NCI-H345 treated with DMSO at 0.1 percent for 48 hours (cell line): ENCODE measurements at regions not wholly inside any gene's neighbourhood (a gene's known extent, or its start where the extent isn't known, plus 50 kb on each side); places are given as distances from the start of the nearest gene placed in this dataset.

Experiments used
- DNase-seq: peaks from one replicate; lab custom pipeline; 2025; ENCODE audit not compliant: unreplicated experiment; lab: John Stamatoyannopoulos, UW

DNA sequence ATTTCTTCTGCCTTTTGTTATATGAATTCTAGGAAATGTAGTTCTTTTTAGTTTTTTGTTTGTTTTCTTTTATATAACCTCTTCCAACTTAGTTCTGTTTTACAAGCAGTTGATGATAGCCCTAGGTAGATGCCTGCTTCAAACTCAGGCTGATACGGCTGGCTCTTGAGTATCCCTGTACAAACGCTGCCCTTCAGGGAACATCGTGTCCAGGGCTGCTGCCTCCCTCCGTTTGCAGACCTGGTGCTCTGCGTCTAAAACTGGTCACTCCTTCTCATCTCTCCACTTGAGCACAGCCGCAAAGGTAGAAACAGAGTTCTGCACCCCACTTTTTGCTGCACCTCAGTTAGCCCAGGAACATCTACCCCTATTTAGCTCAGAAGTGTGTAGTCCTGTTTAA lies 310.1 kb downstream of the PRL start:
- no peak for DNase-seq

DNA sequence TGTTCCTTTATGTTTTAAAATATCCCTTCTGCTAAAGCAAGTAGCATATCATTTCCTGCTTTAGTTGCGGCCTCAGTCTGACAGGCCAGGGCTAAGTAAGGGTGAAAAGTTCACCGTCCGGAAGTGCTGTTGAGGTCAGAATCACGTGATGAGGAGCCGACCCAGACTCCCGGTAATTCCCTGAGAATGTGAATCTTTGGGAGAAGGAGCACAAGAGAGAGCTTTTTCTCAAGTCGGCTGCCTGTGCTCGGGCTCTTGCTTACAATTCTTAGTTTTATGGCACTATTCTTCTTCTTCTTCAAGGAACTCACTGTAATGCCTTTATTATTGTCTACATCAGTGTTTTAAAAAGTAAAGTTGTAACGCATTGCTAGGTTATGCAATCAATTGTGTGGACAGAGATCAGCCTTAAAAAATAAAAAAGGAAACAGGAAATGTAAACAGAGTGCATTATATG lies 309.3 kb downstream of the PRL start:
- no peak for DNase-seq

DNA sequence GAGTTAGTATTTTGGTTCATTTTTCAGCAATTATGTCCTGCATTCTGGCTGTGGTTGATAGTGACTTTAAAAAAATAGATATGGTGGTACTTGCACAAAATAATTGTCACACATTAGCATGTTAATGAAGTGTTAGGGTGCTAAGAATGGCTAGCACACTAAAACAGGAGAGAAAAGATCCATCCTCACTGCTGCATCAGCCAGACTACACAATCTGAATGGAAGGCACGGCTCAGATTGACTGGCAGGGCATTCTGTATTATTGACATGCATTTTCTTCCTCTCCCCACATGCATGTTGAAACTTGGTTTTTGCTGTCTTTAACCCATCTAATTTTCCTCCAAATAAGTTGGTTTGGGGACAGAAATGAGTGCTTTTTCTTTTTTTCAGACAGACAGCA lies 306.3 kb downstream of the PRL start:
- no peak for DNase-seq

DNA sequence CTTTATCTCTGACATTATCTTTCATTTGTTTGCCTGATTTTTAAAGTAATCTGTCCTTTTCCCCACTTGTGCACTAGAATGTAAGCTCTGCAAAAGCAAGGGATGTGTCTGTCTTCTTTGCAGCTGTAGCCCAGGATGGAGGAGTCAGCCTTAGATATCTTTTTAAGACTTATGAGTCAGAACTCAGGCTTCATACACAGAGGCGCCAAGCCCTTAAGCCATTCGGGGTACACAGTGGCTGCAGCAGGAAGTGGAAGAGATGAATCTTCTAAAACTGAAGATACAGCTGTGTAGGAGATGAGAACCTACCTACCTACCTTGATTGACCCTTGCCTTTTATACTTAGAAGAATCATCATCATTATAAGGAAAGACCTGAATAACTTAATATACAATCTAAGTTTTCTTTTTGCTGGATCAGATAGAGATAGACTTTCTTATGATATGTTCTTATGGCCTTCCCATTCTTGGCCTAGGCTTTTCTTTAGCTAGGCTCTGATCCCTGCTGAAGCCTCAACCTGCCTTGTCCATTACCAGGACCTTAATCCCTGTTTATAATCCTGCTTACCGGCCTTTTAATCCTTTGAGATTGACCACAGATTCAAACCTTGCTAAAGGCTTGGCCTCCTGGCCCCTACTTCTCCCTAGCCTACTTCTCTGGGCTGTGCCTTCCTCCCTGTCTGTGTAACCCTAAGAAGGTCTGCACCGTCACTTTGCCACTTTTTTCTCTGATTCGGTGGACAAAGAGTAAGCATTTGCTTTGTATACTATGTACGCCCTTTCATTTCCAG lies 304.5 kb downstream of the PRL start:
- no peak for DNase-seq

DNA sequence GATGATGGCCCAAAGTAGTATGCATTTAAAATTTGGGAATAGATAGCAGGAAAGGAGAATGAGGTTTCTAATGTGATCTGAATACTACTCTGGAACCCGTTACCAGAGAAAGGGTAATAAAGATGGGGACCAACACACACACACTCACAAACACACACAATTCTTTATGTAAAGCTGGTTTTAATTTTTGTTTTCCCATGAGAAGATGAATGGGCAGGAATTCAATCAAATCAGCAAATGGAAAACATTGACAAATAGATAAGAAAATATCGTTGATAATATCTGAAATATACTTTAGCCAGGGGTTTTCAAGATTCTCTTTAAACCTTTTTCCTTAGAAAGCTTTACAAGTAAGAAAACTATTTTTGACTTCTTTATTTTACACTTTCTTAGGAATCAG lies 303.0 kb downstream of the PRL start:
- DNase-seq: no peak

DNA sequence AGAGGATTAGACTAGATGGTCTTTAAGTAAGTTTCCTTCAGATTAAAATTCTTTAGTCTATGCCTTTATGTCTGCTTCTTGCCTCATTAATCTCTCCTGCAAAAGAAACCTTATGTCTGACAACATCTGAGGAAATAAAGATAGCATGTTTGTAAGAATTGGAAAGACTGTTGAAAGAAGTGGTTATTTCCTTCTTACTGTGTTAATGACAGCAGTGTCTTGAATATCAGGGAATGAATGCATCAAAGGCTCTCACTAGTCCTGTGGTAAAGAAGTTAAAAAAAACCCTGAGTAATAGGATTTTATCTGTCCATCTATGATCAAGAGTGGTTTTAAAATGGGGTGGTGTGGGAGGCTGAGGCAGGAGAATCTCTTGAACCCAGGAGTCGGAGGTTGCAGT lies 302.0 kb downstream of the PRL start:
- no peak for DNase-seq

DNA sequence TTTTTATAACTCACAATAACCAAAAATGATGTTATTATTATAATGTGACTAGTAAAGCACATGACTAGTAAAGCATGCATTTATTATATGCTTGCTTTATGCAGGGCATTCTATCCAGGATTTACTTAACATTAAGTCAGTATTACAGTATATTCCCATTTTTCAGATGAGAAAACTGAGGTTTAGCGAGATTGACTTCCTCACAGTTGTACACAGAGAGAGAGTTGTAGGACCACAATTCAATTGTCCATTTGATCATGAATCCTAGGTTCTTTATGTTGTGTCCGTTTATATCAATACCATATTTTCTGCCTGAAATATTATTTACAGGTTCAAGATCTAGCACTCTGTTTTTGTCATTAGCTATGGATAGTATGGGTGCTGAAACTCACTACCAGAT lies 301.5 kb downstream of the PRL start:
- DNase-seq: no peak

DNA sequence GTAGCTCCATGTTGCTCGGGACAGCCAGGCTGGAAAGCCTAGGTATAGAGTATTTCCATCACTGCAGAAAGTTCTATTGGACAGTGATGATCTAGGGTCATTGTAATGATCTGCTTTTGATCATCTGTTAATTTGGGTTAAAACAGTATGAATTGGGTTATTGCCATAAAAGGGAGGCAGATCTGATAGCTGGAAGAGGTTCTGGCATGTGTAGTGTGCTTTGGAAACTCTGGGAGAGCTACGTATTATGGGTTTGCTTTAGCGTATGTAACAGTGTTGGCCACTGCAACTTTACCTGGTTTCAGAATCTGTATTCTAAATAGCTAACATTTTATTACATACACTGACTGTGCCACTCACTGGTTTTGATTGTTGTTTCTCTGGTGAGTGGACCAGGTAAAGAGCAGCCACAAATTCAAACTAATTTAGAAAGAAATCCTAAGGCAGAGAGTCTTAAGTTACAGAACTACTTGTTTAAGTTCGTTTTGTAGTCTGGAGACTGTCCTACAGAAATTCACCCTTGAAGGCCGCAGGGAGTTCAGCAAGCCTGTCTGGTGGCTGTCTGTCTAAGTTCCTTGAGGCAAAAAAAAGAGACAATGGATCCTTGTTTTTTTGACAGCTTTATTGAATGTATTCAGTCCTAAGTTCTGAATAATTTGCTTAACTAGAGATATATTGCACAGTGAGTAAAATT lies 300.3 kb downstream of the PRL start:
- no peak for DNase-seq

DNA sequence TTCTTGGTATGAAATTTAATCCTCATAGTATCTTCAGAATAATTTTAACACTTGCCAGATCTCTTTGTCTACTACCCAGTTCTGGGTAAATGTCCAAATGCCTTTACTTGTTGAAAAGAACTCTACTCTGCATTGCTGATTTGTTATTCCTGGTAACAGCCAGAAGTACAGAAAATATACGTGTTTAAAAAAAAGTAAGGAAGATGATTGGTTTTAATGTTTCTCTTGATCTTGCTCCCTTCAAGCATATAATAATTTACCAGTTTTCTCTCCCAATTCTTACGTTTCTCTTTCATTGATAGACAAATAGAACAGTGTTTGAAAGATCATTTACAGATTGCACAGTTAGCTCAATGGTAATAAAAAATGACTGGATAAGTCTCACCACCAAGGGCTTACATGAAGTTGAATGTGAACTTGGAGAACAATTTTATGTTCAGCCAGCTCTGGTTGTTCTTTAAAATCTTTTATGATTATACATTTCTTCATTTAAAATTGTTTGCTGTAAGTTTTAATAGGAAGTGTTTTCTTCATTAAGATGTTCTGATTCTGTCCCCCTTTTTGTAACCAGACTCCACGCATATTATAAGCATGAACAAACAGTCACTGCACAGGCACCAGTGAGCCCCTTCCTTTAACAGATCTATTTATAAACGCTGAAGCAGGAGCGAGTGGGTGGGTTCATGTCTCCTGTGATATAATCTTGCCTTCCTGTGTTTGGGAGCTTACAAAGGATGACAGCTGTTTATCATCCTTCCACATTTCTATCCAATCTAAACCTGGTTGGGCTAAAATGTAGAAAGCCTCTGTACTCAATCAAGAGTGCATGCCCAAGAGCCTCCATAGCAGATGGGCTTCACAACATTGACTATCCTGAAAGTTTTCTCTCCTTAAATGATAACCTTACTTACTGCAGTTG lies 299.5 kb downstream of the PRL start:
- no peak for DNase-seq

DNA sequence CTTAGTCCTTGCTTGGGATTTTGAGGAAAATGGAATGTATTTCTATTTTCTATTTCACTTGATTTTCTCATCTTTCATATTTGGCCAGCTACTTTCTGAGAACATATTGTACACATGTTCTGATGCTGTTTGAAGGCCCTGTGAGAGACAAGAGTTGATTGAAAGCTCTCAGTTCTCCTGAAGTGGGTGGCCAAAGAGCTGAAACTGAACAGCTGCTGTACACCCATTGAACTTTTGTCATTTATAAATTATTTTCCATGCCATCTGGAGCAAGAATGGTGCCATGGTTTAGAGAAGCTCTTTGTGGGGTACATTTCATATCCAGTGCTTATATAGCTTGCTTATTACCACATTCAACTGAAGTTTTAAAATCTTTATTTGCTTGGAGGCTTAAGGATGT lies 298.3 kb downstream of the PRL start:
- no peak for DNase-seq

DNA sequence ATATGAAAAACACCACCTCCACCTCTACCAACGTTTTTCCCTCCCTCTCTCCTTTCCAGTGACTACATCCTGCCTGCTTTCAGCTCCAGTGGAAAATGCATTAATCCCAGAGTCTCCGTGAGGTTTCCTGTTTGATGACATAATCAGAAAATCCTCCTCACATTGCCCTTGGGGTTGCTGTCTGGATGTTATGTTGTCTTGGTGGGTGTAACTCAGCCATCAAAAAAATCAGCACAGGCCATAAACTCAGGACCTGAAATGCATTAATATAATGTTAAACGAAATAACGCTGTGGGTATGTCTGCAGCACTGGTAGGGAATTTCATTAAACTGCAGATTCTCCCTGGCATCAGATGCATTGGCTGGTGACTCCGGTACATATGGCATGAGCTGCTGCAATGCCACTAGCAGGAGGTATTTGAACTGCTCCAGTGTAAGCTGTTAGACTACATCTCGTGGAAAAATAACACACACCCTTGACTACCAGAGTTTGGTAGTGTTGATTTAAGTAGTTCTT lies 297.8 kb downstream of the PRL start:
- no peak for DNase-seq

DNA sequence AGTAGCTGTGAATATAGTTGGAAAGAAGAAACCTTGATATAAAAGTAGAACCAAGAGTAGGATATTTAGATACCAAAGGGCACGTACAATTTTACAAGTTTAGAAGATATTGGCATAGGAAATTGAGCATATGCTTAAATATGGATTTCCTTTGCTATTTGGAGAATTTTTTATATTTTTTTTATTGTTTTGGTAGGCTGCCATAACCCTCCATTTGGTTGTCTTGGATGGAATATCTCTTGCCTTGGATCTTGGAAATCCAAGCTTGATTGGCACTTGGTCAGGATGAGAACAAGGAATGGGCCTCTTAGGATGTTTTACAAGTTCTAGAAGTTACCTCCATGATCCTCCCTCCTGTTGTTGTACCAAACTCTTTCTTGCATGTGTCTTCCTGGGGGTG lies 297.1 kb downstream of the PRL start:
- DNase-seq: no peak

DNA sequence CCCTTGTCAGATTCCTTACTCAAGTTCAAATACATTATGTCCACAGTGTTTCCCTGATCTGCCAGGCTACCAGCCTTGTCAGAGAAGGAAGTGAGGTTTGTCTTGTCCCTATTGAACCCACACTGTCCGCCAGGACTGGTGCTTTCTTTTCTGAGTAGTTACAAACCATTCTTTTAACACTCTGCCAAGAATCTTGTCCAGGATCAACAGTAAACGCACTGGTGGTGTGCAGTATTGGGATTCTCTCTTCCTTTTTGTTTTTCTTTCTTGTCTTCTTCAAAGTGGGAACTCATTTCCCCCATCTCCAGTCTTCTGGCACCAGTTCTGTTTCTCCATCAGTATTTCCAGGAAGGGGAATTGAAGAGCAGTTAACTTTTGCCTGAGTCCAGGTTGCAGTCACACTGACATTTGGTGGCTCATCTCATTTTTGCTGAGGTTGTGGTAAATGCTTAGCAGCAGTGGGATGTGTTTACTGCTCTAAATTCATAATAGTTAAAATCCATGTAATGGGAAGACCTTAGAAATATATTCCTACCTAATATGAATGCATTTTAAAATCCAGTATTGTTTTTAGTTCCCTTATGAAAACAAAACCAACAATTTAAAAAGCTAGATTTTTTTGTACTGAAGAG lies 295.3 kb downstream of the PRL start:
- no peak for DNase-seq

DNA sequence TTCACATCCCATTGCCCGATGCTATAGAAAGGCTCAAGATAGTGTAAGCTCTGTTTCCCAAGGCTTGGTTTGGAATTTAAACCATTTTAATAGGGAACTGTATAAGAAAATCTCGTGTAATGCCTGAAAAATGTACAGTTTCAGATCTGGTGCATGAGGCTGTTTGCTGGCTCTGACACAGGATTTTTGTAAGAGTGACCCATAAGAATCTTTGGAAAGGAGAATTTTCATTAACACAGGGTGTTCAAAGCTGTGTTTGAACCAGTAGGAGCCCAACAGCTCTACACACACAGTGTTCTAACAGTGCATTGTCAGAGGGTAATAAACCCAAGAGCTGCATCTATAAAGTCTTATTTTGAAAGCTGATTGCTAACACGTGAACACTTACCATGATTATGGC lies 293.5 kb downstream of the PRL start:
- DNase-seq: no peak

DNA sequence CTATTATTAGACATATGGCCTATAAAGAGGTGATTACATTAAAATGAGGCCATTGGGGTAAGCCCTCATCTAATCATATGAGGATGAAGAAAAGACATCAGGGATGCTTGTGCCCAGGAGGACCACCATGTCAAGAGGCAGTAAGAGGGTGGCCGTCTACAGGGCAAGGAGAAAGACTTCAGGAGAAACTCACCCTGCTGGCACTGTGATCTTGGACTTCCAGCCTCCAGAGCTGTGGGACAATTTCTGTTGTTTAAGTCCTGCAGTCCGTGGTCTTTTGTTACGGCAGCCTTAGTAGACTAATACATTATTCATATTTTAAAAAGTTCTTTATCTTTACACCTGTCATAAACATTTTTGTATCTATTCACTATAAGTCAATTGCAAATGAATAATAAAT lies 290.0 kb downstream of the PRL start:
- no peak for DNase-seq

DNA sequence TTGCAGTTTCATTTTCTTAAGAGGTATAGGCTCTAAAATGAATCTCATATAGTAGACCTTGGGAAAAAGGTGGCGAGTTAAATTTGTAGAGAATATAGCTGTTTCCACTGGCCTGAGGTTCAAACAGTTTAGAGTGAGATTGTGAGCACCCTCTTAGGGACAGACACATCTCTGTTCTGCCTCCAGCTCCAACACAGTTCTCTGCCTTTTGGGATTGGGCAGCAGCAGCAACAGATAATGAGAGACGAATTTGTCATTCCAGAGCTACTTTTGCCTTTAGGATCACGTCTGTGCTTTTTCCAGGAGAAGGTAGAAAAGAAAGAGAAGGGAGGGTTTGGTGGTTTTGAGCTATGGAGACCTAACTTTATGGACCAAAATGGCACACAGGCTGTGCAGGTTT lies 289.4 kb downstream of the PRL start:
- DNase-seq: no peak

DNA sequence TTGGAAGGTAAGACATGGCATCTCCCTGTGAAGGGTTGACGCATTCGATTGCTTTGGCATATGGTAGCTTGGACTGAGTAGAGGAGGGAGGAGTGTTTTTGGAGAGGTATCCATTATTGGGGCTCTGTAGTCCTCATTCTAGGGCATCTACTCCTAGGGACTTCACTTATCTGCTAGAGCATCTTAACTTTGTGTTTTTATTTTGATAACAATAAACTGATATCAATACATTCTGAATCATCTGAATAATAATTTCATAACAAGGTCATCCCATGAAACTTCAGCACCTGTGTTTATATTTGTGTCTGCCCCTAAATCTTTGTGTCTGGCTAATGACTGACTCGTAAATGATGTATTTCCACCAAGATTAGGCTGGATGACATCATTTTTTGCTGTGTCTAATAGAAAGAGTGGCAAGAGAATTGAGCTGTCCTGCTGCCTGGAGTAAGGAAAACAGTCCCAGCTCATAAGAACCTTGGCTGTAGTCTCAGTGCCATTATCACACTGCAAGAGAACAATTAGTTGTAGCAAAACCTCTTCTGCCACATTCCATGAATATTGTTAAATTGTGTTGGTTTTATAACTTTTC lies 288.5 kb downstream of the PRL start:
- no peak for DNase-seq

DNA sequence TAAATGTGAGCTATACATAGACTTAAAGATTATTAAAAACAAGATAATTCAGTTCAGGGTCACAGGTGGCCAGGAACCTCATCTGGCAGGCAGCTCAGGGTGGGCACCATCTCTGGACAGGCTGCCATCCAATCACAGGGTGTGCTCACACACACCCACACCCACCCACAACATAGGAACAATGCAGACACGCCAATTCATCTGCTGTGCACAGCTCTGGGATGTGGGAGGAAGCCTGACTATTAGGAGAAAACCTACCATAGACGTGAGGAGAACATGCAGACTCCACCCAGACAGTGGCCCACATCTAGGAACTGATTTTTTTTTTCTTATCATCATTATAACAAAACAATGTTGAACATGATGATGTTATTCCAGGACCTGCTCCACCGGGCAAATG lies 286.7 kb downstream of the PRL start:
- DNase-seq: no peak

DNA sequence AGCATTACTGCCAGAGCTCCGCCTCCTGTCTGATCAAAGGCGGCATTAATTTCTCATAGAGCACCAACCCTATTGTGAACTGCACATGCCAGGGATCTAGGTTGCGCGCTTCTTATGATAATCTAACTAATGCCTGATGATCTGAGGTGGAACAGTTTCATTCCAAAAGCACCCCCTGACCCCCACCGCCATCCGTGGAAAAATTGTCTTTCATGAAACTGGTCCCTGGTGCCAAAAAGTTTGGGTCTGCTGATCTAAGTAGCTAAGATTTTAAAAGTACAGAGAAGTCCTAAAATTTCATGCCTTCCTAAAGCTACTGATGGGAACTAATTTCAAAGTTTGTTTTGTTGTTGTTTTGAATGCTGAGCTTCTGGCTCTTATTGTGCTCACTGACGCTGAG lies 281.6 kb downstream of the PRL start:
- no peak for DNase-seq

DNA sequence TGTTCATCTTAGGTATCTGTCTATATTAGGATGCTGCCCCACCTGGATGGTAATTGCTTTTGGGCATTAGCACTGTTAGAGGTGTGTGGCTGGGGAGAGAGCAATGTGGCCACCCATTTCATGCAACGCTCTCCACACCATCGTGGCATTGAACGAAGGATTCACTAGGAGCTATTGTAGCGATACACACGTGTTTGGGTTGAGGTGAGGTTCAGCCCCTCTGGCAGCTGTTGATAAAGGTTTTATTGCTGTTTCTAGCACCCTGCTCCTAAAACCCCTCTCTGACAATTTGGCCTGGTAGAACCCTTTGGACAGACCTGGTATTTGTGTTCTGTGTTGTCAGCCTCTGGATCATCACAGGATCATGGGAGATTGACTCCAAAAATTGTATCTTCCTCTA lies 280.9 kb downstream of the PRL start:
- no peak for DNase-seq

DNA sequence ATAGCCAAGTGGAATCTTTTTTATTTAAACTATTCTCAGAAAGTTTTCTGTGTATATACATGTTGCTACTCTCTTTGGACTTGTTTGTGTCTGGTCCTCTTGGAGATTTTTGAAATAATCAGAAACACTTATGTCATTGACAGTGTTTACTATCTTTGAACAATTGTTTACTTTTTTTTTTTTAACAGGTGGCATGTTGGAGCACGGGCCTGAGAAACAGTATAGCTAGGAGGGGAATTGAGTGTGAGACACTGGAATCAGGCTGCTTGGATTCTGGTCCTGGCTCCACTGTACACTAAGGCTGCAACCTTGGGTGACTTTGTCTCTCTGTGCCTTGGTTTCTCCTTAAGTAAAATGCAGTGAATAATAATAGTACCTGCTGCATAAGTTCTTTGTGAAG lies 279.6 kb downstream of the PRL start:
- peak; percentile 8 for DNase-seq
